ENCODE measurements at regions not wholly inside any gene's neighbourhood (a gene's known extent, or its start where the extent isn't known, plus 50 kb on each side); places are given as distances from the start of the nearest gene placed in this dataset.

GRCh38 chr9:90444609-90445204, 197.9 kb downstream of the DIRAS2 start:
- H3K27ac Mint-ChIP-seq, result no peak overlapping the region

DNA sequence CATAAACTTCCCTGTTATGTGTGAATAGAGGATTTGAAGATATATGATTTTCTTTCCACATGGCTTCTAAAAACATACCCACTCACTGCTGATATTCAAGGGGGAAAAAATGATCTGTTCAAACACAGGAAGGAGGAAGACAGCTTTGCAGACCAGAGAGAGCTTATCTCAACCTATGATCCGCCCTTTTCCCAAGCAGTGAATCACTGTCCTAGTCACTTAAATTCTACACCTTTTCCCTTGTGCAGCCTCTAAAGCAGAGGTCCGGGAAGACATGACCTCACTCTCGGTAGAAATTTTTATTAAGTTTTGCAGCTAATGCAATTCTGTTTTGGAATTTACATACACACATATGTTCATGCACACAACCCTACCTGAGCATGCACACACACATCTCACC, 197.2 kb downstream of the DIRAS2 start:
- POLR2A ChIA-PET, result no interaction called here
- Mint-ChIP-seq H3K27me3 (peaks cover 34% of the 10 kb centered on the region), H3K27ac (no peak overlapping the region), H3K9me3 (no peaks in the 10 kb centered on the region), H3K4me3 (no peak overlapping the region), H3K36me3 (ENCODE audit: low read depth) (no peaks in the 10 kb centered on the region), H3K4me1 (ENCODE audit: low read depth) (no peaks in the 10 kb centered on the region)
- CTCF ChIA-PET, result no interaction called here
- no peak overlapping the region for H3K27ac ChIP-seq (ENCODE audit: low read depth in 1 of 2, low read length in 2 of 2)
- ATAC-seq (ENCODE audit: poor library complexity) (no peak), DNase-seq (no peak)
- peaks cover 0 to 4% of the 10 kb centered on the region in 2 experiments for H3K9me3 ChIP-seq (ENCODE audit: control insufficient read depth in 1 of 2, insufficient read depth in 1 of 2, low read length in 2 of 2)
- intact Hi-C loops (cut with DNase I, micrococcal nuclease), result no loop called here
- peaks cover 4 to 6% of the 10 kb centered on the region in 2 experiments for H3K27me3 ChIP-seq (ENCODE audit: control insufficient read depth in 1 of 2, insufficient read depth in 2 of 2, low read length in 2 of 2)
- H3K36me3 ChIP-seq (ENCODE audit: insufficient read depth, low read length), result no peaks in the 10 kb centered on the region
- H3K4me3 ChIP-seq (ENCODE audit: low read length), result no peak overlapping the region
- no peaks in the 10 kb centered on the region for H3K4me1 ChIP-seq (ENCODE audit: insufficient read depth, low read length)
- TF ChIP-seq, protein P1, sequence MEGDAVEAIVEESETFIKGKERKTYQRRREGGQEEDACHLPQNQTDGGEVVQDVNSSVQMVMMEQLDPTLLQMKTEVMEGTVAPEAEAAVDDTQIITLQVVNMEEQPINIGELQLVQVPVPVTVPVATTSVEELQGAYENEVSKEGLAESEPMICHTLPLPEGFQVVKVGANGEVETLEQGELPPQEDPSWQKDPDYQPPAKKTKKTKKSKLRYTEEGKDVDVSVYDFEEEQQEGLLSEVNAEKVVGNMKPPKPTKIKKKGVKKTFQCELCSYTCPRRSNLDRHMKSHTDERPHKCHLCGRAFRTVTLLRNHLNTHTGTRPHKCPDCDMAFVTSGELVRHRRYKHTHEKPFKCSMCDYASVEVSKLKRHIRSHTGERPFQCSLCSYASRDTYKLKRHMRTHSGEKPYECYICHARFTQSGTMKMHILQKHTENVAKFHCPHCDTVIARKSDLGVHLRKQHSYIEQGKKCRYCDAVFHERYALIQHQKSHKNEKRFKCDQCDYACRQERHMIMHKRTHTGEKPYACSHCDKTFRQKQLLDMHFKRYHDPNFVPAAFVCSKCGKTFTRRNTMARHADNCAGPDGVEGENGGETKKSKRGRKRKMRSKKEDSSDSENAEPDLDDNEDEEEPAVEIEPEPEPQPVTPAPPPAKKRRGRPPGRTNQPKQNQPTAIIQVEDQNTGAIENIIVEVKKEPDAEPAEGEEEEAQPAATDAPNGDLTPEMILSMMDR (IDR thresholded peaks at IDR 0.05), result no peak

More at GRCh38 chr9:90444609-90445204, 197.9 kb downstream of the DIRAS2 start:
- Mint-ChIP-seq H3K27me3 (peaks cover 28% of the 10 kb centered on the region), H3K4me1 (ENCODE audit: low read depth) (no peaks in the 10 kb centered on the region), H3K4me3 (no peak overlapping the region), H3K36me3 (ENCODE audit: low read depth) (no peaks in the 10 kb centered on the region), H3K9me3 (no peaks in the 10 kb centered on the region)
- TF ChIP-seq, protein P1 (IDR thresholded peaks at IDR 0.05), result no peak
- intact Hi-C loops (cut with DNase I, micrococcal nuclease), result no loop called here
- ChIA-PET POLR2A (no interaction called here), CTCF (no interaction called here)
- Histone ChIP-seq H3K9me3 (ENCODE audit: control insufficient read depth in 1 of 2, insufficient read depth in 1 of 2, low read length in 2 of 2) (peaks cover 0 to 4% of the 10 kb centered on the region in 2 experiments), H3K4me3 (ENCODE audit: low read length) (no peak overlapping the region), H3K27ac (ENCODE audit: low read depth in 1 of 2, low read length in 2 of 2) (no peak overlapping the region), H3K36me3 (ENCODE audit: insufficient read depth, low read length) (no peaks in the 10 kb centered on the region), H3K27me3 (ENCODE audit: control insufficient read depth in 1 of 2, insufficient read depth in 2 of 2, low read length in 2 of 2) (peaks cover 4 to 6% of the 10 kb centered on the region in 2 experiments), H3K4me1 (ENCODE audit: insufficient read depth, low read length) (no peaks in the 10 kb centered on the region)
- ATAC-seq (ENCODE audit: poor library complexity), result no peak
- no peak for DNase-seq

GRCh38 chr9:90446200-90446948, 196.2 kb downstream of the DIRAS2 start:
- Mint-ChIP-seq H3K27ac (no peak overlapping the region), H3K9me3 (no peaks in the 10 kb centered on the region)
- ATAC-seq (ENCODE audit: poor library complexity), result no peak

More at GRCh38 chr9:90446200-90446948, 196.2 kb downstream of the DIRAS2 start:
- Mint-ChIP-seq H3K4me3 (no peak overlapping the region), H3K4me1 (ENCODE audit: low read depth) (no peaks in the 10 kb centered on the region), H3K36me3 (ENCODE audit: low read depth) (no peaks in the 10 kb centered on the region), H3K27me3 (peaks cover 38% of the 10 kb centered on the region)
- no peaks in the 10 kb centered on the region for H3K36me3 ChIP-seq (ENCODE audit: insufficient read depth, low read length)
- TF ChIP-seq, protein P1 (IDR thresholded peaks at IDR 0.05), result no peak
- no peak for DNase-seq
- H3K4me1 ChIP-seq (ENCODE audit: insufficient read depth, low read length), result no peaks in the 10 kb centered on the region
- no peak overlapping the region for H3K4me3 ChIP-seq (ENCODE audit: low read length)
- H3K27ac ChIP-seq (ENCODE audit: low read depth in 1 of 2, low read length in 2 of 2), result no peak overlapping the region
- ChIA-PET POLR2A (no interaction called here), CTCF (no interaction called here)
- peaks cover 0 to 4% of the 10 kb centered on the region in 2 experiments for H3K9me3 ChIP-seq (ENCODE audit: control insufficient read depth in 1 of 2, insufficient read depth in 1 of 2, low read length in 2 of 2)
- peaks cover 4 to 6% of the 10 kb centered on the region in 2 experiments for H3K27me3 ChIP-seq (ENCODE audit: control insufficient read depth in 1 of 2, insufficient read depth in 2 of 2, low read length in 2 of 2)
- intact Hi-C loops (cut with DNase I, micrococcal nuclease), result no loop called here

Data from CD4-positive, alpha-beta T cell (primary cell).